Activated CD4-positive, alpha-beta T cell treated with anti-CD3 and anti-CD28 coated beads for 36 hours (primary cell): ENCODE measurements at regions not wholly inside any gene's neighbourhood (a gene's known extent, or its start where the extent isn't known, plus 50 kb on each side); places are given as distances from the start of the nearest gene placed in this dataset.

Source experiments
- ATAC-seq: fragments of 200-7000 bp; cut with Tn5 transposase; one replicate; pipeline ENCODE4 v1.10.0; 2021; ENCODE audit warnings: mild to moderate bottlenecking, moderate library complexity
- CTCF ChIA-PET: fragments of 350-600 bp; sonication (Branson Sonifier 250); formaldehyde crosslinking; loops from one replicate; lab custom pipeline; 2021; ENCODE audit warnings: antibody characterized with exemption; lab: Charles Lee
- POLR2A ChIA-PET: fragments of 350-600 bp; sonication (Branson Sonifier 250); formaldehyde crosslinking; loops from one replicate; lab custom pipeline; 2021; ENCODE audit warnings: antibody characterized with exemption, inconsistent platforms; lab: Charles Lee
- DNase-seq: peaks from one replicate; pipeline ENCODE4 v3.0.0-alpha.2; 2020
- H3K27ac Mint-ChIP-seq: one replicate; pipeline ENCODE4 v1.8.0; 2021; ENCODE audit warnings: mixed read lengths
- H3K27me3 Mint-ChIP-seq: one replicate; pipeline ENCODE4 v1.8.0; 2021; ENCODE audit warnings: mixed read lengths
- H3K36me3 Mint-ChIP-seq: one replicate; pipeline ENCODE4 v1.8.0; 2021; ENCODE audit warnings: low read depth, mixed read lengths
- H3K4me1 Mint-ChIP-seq: one replicate; pipeline ENCODE4 v1.8.0; 2021; ENCODE audit warnings: mixed read lengths
- H3K4me3 Mint-ChIP-seq: one replicate; pipeline ENCODE4 v1.8.0; 2021; ENCODE audit warnings: mild to moderate bottlenecking, moderate library complexity, mixed read lengths
- H3K9me3 Mint-ChIP-seq: one replicate; pipeline ENCODE4 v1.8.0; 2021; ENCODE audit warnings: low read depth, mixed read lengths
- intact Hi-C, 2 experiments: fragments of 100-400 bp; cut with DNase I in 1 of 2; cut with micrococcal nuclease in 1 of 2; formaldehyde crosslinking; loops; one replicate each; pipeline versions ENCODE4 v1.14.2 to v1.15.1; 2022 to 2024; cut with DNase I, micrococcal nuclease

DNA sequence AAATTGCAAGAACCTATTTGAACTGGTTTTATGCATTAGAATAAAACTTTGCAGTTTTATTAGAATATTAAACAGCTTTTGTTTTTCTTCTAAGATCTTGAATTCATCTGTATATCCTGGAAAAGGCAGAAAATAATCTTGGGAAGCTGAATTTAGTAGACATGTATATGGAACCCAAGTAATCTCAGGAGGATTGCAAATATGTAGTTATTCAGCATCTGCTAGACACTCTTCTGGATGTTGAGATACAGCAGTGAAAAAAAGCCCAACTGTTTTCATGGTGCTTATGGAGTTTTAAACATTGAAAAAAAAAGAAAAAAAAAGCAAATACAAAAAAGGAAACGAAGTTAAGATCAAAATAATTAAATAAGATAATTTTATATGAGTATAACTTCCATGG, 922.2 kb upstream of the SEMA6A start:
- no peaks in the 10 kb centered on the region for H3K27me3 Mint-ChIP-seq
- DNase-seq, result no peak
- H3K4me3 Mint-ChIP-seq, result no peak overlapping the region
- intact Hi-C loops, result no loop called here
- H3K9me3 Mint-ChIP-seq, result peaks cover 3% of the 10 kb centered on the region
- CTCF ChIA-PET, result no interaction called here
- no peaks in the 10 kb centered on the region for H3K36me3 Mint-ChIP-seq
- H3K27ac Mint-ChIP-seq, result no peak overlapping the region
- POLR2A ChIA-PET, result no interaction called here
- ATAC-seq, result no peak
- no peaks in the 10 kb centered on the region for H3K4me1 Mint-ChIP-seq

DNA sequence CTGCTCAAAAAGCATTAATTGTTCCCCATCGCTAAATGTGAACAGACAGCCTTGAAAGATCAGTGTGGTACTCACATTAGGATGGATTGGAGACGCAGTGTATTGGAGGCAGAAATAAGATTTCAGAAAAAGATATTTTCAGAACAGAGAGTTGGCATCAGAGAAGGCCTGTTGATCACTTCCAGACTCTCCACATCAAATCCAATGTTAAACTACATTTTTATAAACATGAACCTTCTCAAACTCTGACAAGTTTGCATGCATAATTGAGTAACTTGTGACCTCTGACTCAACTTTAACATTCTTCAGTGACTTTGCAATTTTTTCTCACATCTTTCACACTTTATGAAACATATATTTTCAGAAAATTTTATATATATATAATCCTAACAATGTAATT, 919.6 kb upstream of the SEMA6A start:
- no peak for DNase-seq
- H3K36me3 Mint-ChIP-seq, result no peaks in the 10 kb centered on the region
- no peaks in the 10 kb centered on the region for H3K4me1 Mint-ChIP-seq
- ChIA-PET POLR2A (no interaction called here), CTCF (interaction anchor here (1.2 kb wide), 1 partner anchor 39 kb away, joined by 4 read pairs; no protein-coding TSS in a partner anchor)
- H3K9me3 Mint-ChIP-seq, result peaks cover 3% of the 10 kb centered on the region
- no peak overlapping the region for H3K4me3 Mint-ChIP-seq
- H3K27ac Mint-ChIP-seq, result no peak overlapping the region
- H3K27me3 Mint-ChIP-seq, result no peaks in the 10 kb centered on the region
- intact Hi-C loops, result no loop called here
- no peak for ATAC-seq

DNA sequence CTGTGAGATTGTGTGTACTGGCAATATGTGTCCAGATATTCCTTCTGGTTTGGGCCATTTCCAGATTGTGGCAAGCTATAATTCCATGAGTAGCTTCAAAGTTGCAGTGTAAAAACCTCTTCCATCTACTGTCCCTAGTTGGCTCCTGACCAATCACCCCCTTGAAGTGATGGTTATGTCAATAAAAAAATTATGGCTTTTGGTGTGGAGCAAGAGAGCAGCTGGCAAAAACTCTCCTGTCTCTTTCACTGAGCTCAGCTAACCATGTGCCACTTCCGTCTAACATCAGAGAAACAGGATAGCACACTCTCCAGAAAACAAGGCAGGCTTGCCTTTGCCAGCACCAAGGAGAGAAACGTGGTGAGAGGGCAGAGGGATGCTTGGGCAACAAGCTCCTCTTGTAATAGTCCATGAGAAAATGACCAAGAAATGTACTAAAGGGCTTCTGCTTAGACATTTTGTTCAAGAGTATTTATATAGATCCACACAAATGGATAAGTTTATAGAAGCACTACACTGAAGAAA, 914.4 kb upstream of the SEMA6A start:
- Mint-ChIP-seq H3K4me3 (no peak overlapping the region), H3K27ac (no peak overlapping the region), H3K4me1 (no peaks in the 10 kb centered on the region), H3K27me3 (no peaks in the 10 kb centered on the region), H3K9me3 (peaks cover 2% of the 10 kb centered on the region), H3K36me3 (no peaks in the 10 kb centered on the region)
- DNase-seq (no peak), ATAC-seq (no peak)
- CTCF ChIA-PET, result no interaction called here
- intact Hi-C loops, result no loop called here
- POLR2A ChIA-PET, result no interaction called here

DNA sequence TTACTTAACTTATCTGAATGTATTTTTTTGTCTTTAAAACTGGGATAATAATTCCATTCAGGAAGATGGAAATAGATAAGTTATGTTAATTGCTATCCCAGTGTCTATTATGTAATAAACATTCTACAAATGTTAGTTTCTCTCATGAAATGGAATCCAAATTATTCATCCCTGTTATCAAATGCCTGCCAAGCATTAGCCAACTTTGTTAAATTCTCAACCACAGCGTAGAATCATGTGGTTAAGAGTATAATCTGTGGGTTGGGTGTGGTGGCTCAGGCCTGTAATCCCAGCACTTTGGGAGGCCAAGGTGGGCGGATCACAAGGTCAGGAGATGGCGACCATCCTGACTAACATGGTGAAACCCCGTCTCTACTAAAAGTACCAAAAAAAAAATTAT, 912.9 kb upstream of the SEMA6A start:
- no peaks in the 10 kb centered on the region for H3K27me3 Mint-ChIP-seq
- intact Hi-C loops, result no loop called here
- DNase-seq, result no peak
- no peak overlapping the region for H3K4me3 Mint-ChIP-seq
- no peak overlapping the region for H3K27ac Mint-ChIP-seq
- CTCF ChIA-PET, result no interaction called here
- POLR2A ChIA-PET, result no interaction called here
- H3K4me1 Mint-ChIP-seq, result no peaks in the 10 kb centered on the region
- ATAC-seq, result no peak
- H3K9me3 Mint-ChIP-seq, result peaks cover 2% of the 10 kb centered on the region
- no peaks in the 10 kb centered on the region for H3K36me3 Mint-ChIP-seq

DNA sequence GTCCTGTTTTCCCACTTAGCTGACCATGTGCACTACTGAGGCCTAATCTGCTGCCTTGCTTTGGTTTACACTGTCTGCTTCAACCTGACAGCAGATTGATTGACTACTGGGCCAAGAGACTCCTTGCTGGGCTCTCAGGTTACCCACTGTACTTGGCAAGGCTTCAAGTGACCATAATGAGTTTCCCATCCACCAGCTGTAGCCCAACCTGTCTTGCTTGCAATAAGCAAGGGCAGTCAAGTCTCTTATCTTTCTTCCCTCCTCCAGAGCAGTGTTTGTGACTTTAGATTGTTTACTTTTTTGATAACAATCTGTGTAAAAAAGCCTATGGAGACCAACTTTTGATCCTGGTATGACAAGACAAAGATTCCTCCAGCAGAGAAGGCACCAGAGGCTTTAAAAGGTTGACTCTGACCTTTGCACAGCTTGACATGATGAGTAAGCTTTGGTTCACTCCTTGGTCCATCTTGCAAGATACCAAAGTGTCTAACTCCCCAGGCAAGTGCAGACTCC, 912.3 kb upstream of the SEMA6A start:
- no peaks in the 10 kb centered on the region for H3K27me3 Mint-ChIP-seq
- intact Hi-C loops, result no loop called here
- POLR2A ChIA-PET, result no interaction called here
- CTCF ChIA-PET, result no interaction called here
- H3K27ac Mint-ChIP-seq, result no peak overlapping the region
- H3K36me3 Mint-ChIP-seq, result no peaks in the 10 kb centered on the region
- H3K9me3 Mint-ChIP-seq, result peaks cover 2% of the 10 kb centered on the region
- ATAC-seq (no peak), DNase-seq (no peak)
- no peak overlapping the region for H3K4me3 Mint-ChIP-seq
- no peaks in the 10 kb centered on the region for H3K4me1 Mint-ChIP-seq

DNA sequence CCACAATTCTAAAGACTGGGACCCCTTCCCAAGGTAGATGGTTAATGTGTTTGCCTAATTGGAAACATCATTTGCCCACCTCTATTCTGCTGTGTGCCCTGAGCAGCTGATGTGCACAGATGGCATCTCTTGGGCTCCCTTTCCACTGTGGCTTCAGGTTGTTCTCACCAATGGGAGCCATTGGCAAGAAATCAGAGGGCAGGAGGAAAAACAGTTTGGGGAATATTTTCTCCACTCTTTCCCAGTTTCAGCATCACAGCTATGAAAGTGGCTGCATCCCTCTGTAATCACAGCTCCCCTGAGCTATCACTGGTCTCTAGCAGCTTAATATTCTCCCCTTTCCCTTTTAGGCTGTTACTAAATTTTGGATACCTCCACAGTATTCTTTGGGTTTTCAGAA, 911.6 kb upstream of the SEMA6A start:
- ChIA-PET CTCF (no interaction called here), POLR2A (no interaction called here)
- ATAC-seq (no peak), DNase-seq (no peak)
- no peaks in the 10 kb centered on the region for H3K36me3 Mint-ChIP-seq
- peaks cover 2% of the 10 kb centered on the region for H3K9me3 Mint-ChIP-seq
- intact Hi-C loops, result no loop called here
- H3K27me3 Mint-ChIP-seq, result no peaks in the 10 kb centered on the region
- no peaks in the 10 kb centered on the region for H3K4me1 Mint-ChIP-seq
- H3K27ac Mint-ChIP-seq, result no peak overlapping the region
- no peak overlapping the region for H3K4me3 Mint-ChIP-seq

DNA sequence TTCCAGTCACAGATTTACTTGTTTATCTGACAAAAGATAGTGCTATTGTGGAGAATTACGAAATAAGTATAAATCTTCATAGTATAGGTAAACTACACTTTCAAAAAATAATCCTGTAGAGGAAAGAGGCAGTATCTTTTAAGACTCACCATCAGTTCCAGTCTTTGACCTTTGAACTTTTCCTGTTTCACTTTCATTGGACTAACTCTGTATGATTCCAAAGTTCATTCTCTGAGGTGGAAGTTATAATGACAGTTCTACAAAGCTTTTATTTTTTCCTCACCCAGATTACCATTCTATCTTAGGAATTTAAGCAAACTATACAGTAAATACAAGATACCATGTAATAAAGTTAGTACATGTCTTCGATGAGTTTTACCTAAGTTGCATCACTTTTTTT, 901.3 kb upstream of the SEMA6A start:
- CTCF ChIA-PET, result interaction anchor here (1.3 kb wide), 1 partner anchor 21 kb away, joined by 5 read pairs; no protein-coding TSS in a partner anchor
- no peaks in the 10 kb centered on the region for H3K36me3 Mint-ChIP-seq
- no peaks in the 10 kb centered on the region for H3K27me3 Mint-ChIP-seq
- POLR2A ChIA-PET, result no interaction called here
- H3K4me3 Mint-ChIP-seq, result no peak overlapping the region
- no peak for DNase-seq
- no peaks in the 10 kb centered on the region for H3K4me1 Mint-ChIP-seq
- peaks cover 1% of the 10 kb centered on the region for H3K9me3 Mint-ChIP-seq
- no peak overlapping the region for H3K27ac Mint-ChIP-seq
- intact Hi-C loops, result no loop called here
- no peak for ATAC-seq

DNA sequence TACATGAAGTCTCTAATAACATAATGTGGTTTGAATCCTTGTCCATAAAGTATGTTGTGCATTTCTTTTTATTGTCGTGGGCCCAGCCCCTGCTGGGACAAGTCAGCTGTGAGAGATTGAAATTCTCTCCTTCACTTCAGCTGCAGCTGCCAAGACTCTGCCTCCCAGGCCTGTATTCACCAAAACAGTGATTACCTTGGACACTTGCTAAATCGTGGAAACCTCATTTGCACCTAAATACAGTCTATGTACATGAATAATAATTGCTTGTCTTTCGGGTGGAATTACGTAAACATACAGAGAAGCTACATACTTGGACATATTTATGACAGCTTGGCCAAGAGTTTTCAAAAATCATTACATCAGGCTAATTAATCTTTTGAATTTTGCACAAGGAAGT, 898.5 kb upstream of the SEMA6A start:
- Mint-ChIP-seq H3K9me3 (peaks cover 1% of the 10 kb centered on the region), H3K27me3 (no peaks in the 10 kb centered on the region), H3K36me3 (no peaks in the 10 kb centered on the region), H3K27ac (no peak overlapping the region), H3K4me3 (no peak overlapping the region), H3K4me1 (no peaks in the 10 kb centered on the region)
- DNase-seq (no peak), ATAC-seq (no peak)
- ChIA-PET POLR2A (no interaction called here), CTCF (no interaction called here)
- intact Hi-C loops, result no loop called here

DNA sequence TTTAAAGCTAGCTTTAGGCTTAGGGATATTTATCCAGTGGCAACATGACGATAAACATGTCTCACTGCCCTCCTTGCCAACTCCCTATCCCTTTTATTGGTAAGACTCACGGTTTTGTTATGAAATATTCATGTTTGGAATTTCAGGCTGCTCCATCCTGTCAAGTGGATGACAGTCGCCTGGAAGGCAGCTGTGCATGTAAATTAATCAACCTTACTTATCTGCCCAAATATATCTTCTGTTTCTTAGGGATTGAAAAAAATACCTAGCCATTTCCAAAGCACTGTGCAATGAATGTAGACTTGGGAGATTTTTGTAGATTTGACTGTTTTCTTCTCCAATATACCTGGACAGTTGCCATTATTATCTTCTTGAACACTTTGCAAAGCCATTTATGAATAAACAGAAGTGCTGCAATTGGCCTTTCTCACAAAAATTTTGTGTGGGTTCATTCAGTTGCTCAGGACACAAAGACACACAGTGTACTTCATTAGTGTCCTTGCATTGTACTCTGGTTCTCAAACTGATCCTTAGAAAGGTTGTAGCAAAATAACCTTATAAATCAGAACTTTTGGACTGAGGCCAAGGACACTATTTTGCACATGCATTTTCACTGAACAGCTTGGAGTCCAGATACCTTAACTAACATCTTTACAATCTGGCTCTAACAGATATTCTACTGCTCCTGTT, 889.4 kb upstream of the SEMA6A start:
- no peaks in the 10 kb centered on the region for H3K9me3 Mint-ChIP-seq
- intact Hi-C loops, result no loop called here
- H3K27ac Mint-ChIP-seq, result no peak overlapping the region
- H3K27me3 Mint-ChIP-seq, result no peaks in the 10 kb centered on the region
- H3K4me1 Mint-ChIP-seq, result no peaks in the 10 kb centered on the region
- ATAC-seq (no peak), DNase-seq (no peak)
- H3K4me3 Mint-ChIP-seq, result no peak overlapping the region
- ChIA-PET POLR2A (no interaction called here), CTCF (no interaction called here)
- H3K36me3 Mint-ChIP-seq, result no peaks in the 10 kb centered on the region

DNA sequence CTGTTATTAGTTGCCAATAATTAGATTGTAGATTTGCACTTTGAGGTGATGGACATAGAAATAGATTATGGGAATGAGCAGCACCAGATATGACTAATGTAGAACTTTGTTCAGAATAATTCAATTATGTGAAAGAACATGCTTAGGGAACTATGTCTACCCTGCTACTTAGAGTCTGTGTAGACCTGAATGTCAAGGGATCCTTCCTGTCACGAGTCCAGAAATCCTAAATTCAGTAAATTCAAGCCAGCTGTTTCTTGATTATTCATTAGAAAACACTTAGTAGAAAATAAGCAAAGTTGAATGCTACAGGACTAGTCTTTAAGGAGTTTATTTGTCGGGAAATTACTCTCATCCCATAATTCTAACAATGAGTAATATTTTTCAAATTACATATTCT, 887.3 kb upstream of the SEMA6A start:
- ATAC-seq, result no peak
- no peaks in the 10 kb centered on the region for H3K4me1 Mint-ChIP-seq
- H3K4me3 Mint-ChIP-seq, result no peak overlapping the region
- no peaks in the 10 kb centered on the region for H3K27me3 Mint-ChIP-seq
- DNase-seq, result no peak
- intact Hi-C loops, result no loop called here
- no peaks in the 10 kb centered on the region for H3K9me3 Mint-ChIP-seq
- no peaks in the 10 kb centered on the region for H3K36me3 Mint-ChIP-seq
- POLR2A ChIA-PET, result no interaction called here
- CTCF ChIA-PET, result no interaction called here
- no peak overlapping the region for H3K27ac Mint-ChIP-seq

DNA sequence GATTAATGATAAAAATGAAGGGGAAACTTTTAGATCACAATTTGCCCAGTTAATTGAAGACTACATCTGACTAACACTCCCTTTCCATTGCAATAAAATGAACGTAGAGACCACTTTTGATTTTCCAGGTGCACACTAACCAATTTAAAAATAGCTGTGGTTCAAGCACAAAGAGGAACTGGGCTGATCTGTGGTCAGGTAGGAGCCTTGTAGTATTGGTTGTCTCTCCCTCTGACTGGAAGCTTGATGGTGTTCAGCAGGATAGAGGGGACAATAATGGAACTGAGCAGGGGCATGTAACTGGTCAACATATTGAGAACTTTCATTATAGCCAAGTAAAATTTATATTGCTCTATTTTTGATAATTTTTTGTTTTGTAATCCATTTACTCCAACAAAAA, 886.8 kb upstream of the SEMA6A start:
- Mint-ChIP-seq H3K27me3 (no peaks in the 10 kb centered on the region), H3K4me1 (no peaks in the 10 kb centered on the region), H3K4me3 (no peak overlapping the region), H3K36me3 (no peaks in the 10 kb centered on the region), H3K27ac (no peak overlapping the region), H3K9me3 (no peaks in the 10 kb centered on the region)
- DNase-seq, result no peak
- no peak for ATAC-seq
- intact Hi-C loops, result no loop called here
- ChIA-PET CTCF (no interaction called here), POLR2A (no interaction called here)

DNA sequence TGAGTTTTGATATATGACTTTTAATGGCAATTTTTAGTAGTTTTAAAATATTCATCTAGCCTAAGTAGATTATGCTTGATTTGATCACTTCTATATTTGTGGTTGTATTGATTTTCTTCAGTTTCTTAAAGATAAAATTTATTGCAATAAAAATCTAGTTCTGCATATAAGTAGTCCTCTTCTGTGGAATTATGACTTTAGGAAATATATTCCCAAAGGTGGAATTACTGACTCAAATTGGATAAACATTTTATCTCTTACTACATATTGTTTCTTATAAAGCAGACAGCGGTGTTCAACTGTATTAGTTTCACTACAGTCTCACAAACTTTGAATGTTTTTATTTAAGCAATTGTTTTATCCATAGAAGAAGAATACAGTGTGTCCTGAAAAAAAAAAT, 883.0 kb upstream of the SEMA6A start:
- no peak overlapping the region for H3K27ac Mint-ChIP-seq
- CTCF ChIA-PET, result no interaction called here
- POLR2A ChIA-PET, result no interaction called here
- H3K4me3 Mint-ChIP-seq, result no peak overlapping the region
- intact Hi-C loops, result loop anchor here in 1 of 2 experiments (10.0 kb wide), 2 partner anchors 1323 to 1497 kb away; no protein-coding TSS in a partner anchor
- ATAC-seq (no peak), DNase-seq (no peak)
- peaks cover 4% of the 10 kb centered on the region for H3K4me1 Mint-ChIP-seq
- H3K9me3 Mint-ChIP-seq, result no peaks in the 10 kb centered on the region
- H3K36me3 Mint-ChIP-seq, result no peaks in the 10 kb centered on the region
- H3K27me3 Mint-ChIP-seq, result peaks cover 4% of the 10 kb centered on the region
